HUES48 (cell line): ENCODE measurements at regions not wholly inside any gene's neighbourhood (a gene's known extent, or its start where the extent isn't known, plus 50 kb on each side); places are given as distances from the start of the nearest gene placed in this dataset.

ENCODE experiments used
- H3K27ac ChIP-seq: one replicate; pipeline ENCODE4 v1.7.0; 2013; ENCODE audit warnings: low read depth, low read length, inconsistent platforms
- H3K27me3 ChIP-seq: 2 replicates; pipeline ENCODE4 v1.6.1; 2013; ENCODE audit warnings: mild to moderate bottlenecking, low read length; ENCODE audit not compliant: control insufficient read depth, insufficient read depth
- H3K36me3 ChIP-seq: 2 replicates; pipeline ENCODE4 v1.6.1; 2013; ENCODE audit warnings: low read length; ENCODE audit not compliant: control insufficient read depth, insufficient read depth
- H3K4me1 ChIP-seq: 2 replicates; pipeline ENCODE4 v1.6.1; 2013; ENCODE audit warnings: mild to moderate bottlenecking, low read length; ENCODE audit not compliant: control insufficient read depth, insufficient read depth
- H3K4me3 ChIP-seq: 2 replicates; pipeline ENCODE4 v1.5.1; 2013; ENCODE audit warnings: mild to moderate bottlenecking, low read depth, low read length
- H3K9ac ChIP-seq: 2 replicates; pipeline ENCODE4 v1.6.1; 2013; ENCODE audit warnings: mild to moderate bottlenecking, low read depth, low read length, moderate library complexity
- H3K9me3 ChIP-seq: 2 replicates; pipeline ENCODE4 v1.6.1; 2013; ENCODE audit warnings: low read length; ENCODE audit not compliant: control insufficient read depth, insufficient read depth

GRCh38 chr5:4203146-4203545, 607.5 kb downstream of the IRX1 start:
- Histone ChIP-seq H3K4me1 (peaks cover 48% of the 10 kb centered on the region), H3K27ac (no peak overlapping the region), H3K9me3 (no peaks in the 10 kb centered on the region), H3K36me3 (no peaks in the 10 kb centered on the region), H3K4me3 (no peak overlapping the region), H3K27me3 (no peaks in the 10 kb centered on the region), H3K9ac (no peak overlapping the region)

- Histone ChIP-seq H3K27ac (no peak overlapping the region), H3K4me3 (no peak overlapping the region), H3K4me1 (peaks cover 34% of the 10 kb centered on the region), H3K9ac (no peak overlapping the region), H3K36me3 (no peaks in the 10 kb centered on the region), H3K27me3 (no peaks in the 10 kb centered on the region), H3K9me3 (no peaks in the 10 kb centered on the region)
Observed at GRCh38 chr5:4204276-4205141, 608.9 kb downstream of the IRX1 start.

- H3K4me3 ChIP-seq: no peak overlapping the region
- H3K27me3 ChIP-seq: no peaks in the 10 kb centered on the region
- H3K4me1 ChIP-seq: peaks cover 28% of the 10 kb centered on the region
- no peaks in the 10 kb centered on the region for H3K9me3 ChIP-seq
- no peaks in the 10 kb centered on the region for H3K36me3 ChIP-seq
- H3K27ac ChIP-seq: no peak overlapping the region
- H3K9ac ChIP-seq: no peak overlapping the region
Observed at GRCh38 chr5:4205398-4205797, 609.8 kb downstream of the IRX1 start.

GRCh38 chr5:4206127-4206526, 610.5 kb downstream of the IRX1 start:
- H3K9me3 ChIP-seq: no peaks in the 10 kb centered on the region
- peak overlapping the region; percentile 72 for H3K27ac ChIP-seq
- no peaks in the 10 kb centered on the region; the same call in 1 of the 2 replicates for H3K27me3 ChIP-seq
- H3K36me3 ChIP-seq: no peaks in the 10 kb centered on the region
- H3K9ac ChIP-seq: no peak overlapping the region
- H3K4me3 ChIP-seq: no peak overlapping the region
- H3K4me1 ChIP-seq: peaks cover 28% of the 10 kb centered on the region

- no peaks in the 10 kb centered on the region; the same call in 1 of the 2 replicates for H3K27me3 ChIP-seq
- H3K4me1 ChIP-seq: peaks cover 37% of the 10 kb centered on the region
- H3K36me3 ChIP-seq: no peaks in the 10 kb centered on the region
- H3K9me3 ChIP-seq: no peaks in the 10 kb centered on the region
- no peak overlapping the region for H3K27ac ChIP-seq
- no peak overlapping the region for H3K9ac ChIP-seq
- H3K4me3 ChIP-seq: no peak overlapping the region
Observed at GRCh38 chr5:4207486-4207885, 611.9 kb downstream of the IRX1 start.

GRCh38 chr5:4208537-4208936, 612.9 kb downstream of the IRX1 start:
- H3K4me1 ChIP-seq: peaks cover 47% of the 10 kb centered on the region
- no peak overlapping the region for H3K27ac ChIP-seq
- no peak overlapping the region for H3K4me3 ChIP-seq
- no peaks in the 10 kb centered on the region for H3K36me3 ChIP-seq
- no peaks in the 10 kb centered on the region; the same call in 1 of the 2 replicates for H3K27me3 ChIP-seq
- no peak overlapping the region for H3K9ac ChIP-seq
- H3K9me3 ChIP-seq: no peaks in the 10 kb centered on the region

GRCh38 chr5:4208996-4209395, 613.4 kb downstream of the IRX1 start:
- Histone ChIP-seq H3K27me3 (no peaks in the 10 kb centered on the region; the same call in 1 of the 2 replicates), H3K9ac (no peak overlapping the region)

GRCh38 chr5:4212071-4212739, 616.6 kb downstream of the IRX1 start:
- Histone ChIP-seq H3K4me1 (peaks cover 29% of the 10 kb centered on the region), H3K27me3 (no peaks in the 10 kb centered on the region; the same call in 1 of the 2 replicates), H3K4me3 (no peak overlapping the region), H3K9ac (no peak overlapping the region), H3K36me3 (no peaks in the 10 kb centered on the region), H3K27ac (peak overlapping the region; percentile 84), H3K9me3 (no peaks in the 10 kb centered on the region)

More at GRCh38 chr5:4208996-4209395, 613.4 kb downstream of the IRX1 start:
- H3K4me3 ChIP-seq: no peak overlapping the region
- H3K27ac ChIP-seq: no peak overlapping the region
- peaks cover 51% of the 10 kb centered on the region for H3K4me1 ChIP-seq
- no peaks in the 10 kb centered on the region for H3K9me3 ChIP-seq
- H3K36me3 ChIP-seq: no peaks in the 10 kb centered on the region

- Histone ChIP-seq H3K36me3 (no peaks in the 10 kb centered on the region), H3K9me3 (no peaks in the 10 kb centered on the region), H3K4me1 (peaks cover 25% of the 10 kb centered on the region), H3K27ac (peak overlapping the region; percentile 84), H3K4me3 (peak overlapping the region; percentile 28; the same call in 1 of the 2 replicates), H3K27me3 (no peaks in the 10 kb centered on the region; the same call in 1 of the 2 replicates), H3K9ac (no peak overlapping the region)
Observed at GRCh38 chr5:4212981-4213819, 617.6 kb downstream of the IRX1 start.

GRCh38 chr5:4215143-4215542, 619.5 kb downstream of the IRX1 start:
- H3K27ac ChIP-seq: no peak overlapping the region
- no peak overlapping the region for H3K9ac ChIP-seq
- no peak overlapping the region for H3K4me3 ChIP-seq
- no peaks in the 10 kb centered on the region; the same call in 1 of the 2 replicates for H3K27me3 ChIP-seq
- H3K9me3 ChIP-seq: no peaks in the 10 kb centered on the region
- H3K36me3 ChIP-seq: no peaks in the 10 kb centered on the region
- H3K4me1 ChIP-seq: peaks cover 25% of the 10 kb centered on the region
